GM18520 (cell line): ENCODE measurements at regions not wholly inside any gene's neighbourhood (a gene's known extent, or its start where the extent isn't known, plus 50 kb on each side); places are given as distances from the start of the nearest gene placed in this dataset.
"Not testable (repeated sequence)": the region's sequence is repeated elsewhere in the genome, so short reads cannot be mapped to it uniquely, and the experiment has no call there.

Source experiments
- ATAC-seq: cut with Tn5 transposase; IDR thresholded peaks from one replicate; pipeline ENCODE4 v1.9.1; 2021; ENCODE audit not compliant: unreplicated experiment

DNA sequence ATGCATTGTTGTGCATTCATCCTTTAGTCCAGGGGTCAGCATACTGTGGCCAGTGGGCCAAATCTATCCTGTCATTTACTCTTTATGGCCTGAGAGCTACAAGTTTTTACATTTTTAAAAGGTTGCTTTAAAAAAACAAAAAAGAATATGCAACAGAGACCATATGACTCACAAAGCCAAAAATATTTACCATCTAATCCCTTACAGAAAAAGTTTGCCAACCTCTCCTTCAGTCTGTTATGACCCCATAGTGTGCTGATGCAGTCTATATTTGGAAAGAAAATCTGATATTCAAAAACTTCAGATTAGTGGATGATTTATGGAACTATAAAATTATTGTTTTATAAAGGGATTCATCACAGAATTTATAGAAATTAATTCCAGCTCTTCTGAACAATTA is 237.5 kb upstream of the IL12A start:
- ATAC-seq: no peak

DNA sequence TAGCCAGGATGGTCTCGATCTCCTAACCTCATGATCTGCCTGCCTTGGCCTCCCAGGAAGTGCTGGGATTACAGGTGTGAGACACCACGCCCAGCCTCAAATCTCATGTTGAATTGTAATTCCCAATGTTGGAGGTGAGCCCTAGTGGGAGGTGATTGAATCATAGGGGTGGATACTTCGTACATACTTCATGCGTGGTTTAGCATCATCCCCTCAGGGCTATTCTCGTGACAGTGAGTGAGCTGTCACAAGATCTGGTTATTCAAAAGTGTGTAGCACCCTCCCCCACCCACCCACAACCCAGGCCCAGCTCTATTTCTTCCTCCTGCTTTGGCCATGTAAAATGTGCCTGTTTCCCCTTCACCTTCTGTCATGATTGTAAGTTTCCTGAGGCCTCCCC is 236.9 kb upstream of the IL12A start:
- ATAC-seq: no peak

DNA sequence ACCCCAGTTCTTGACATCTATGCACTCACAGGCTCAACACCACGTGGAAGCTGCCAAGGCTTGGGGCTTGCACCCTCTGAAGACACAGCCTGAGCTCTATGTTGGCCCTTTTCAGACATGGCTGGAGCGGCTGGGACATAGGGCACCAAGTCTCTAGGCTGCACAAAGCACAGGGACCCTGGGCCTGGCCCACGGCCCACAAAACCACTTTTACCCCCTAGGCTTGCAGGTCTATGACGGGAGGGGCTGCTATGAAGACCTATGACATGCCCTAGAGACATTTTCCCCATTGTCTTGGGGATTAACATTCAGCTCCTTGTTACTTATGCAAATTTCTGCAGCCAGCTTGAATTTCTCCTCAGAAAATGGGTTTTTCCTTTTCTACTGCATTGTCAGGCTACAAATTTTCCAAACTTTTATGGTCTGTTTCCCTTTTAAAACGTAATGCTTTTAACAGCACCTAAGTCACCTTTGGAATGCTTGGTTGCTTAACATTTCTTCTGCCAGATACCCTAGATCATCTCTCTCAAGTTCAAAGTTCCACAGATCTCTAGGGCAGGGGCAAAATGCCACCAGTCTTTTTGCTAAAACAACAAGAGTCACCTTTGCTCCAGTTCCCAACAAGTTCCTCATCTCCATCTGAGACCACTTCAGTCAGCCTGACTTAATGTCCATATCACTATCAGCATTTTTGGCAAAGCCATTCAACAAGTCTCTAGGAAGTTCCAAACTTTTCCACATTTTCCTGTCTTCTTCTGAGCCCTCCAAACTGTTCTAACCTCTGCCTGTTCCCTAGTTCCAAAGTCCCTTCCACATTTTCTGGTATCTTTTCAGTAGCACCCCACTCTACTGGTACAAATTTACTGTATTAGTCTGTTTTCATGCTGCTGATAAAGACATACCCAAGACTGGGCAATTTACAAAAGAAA is 232.1 kb upstream of the IL12A start:
- not testable (repeated sequence) for ATAC-seq

DNA sequence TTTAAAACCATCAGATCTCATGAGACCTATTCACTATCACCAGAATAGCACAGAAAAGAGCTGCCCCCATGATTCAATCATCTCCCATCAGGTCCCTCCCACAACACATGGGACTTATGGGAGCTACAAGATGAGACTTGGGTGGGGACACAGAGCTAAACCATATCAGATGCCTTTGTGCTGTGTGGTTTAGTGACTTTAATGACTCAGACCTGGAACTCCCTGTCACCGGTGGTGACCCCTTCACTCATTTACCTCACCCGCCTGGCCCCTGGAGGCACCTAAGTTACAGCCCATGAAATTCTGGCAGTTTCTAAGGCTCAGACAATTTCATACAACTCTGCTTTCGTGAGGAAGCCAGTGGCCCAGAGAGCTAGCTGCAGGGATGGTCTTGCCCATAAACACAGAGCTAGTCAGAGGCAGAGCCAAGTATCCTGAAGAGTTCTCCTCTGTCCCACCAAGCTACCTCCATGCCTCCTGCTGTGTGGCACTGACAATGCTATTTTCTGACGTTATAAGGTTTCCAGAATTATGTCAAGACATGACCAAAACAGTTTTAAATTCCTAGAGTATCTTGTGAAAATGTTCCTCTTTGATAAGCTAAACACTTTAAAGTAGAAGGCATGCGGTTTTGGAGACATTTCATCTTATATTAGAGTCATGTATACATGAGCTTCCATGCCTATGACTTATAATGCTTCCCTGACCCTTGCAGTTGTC is 231.1 kb upstream of the IL12A start:
- ATAC-seq: no peak

- no peak for ATAC-seq
Observed at GRCh38 chr3:159760046-159760445, 228.6 kb upstream of the IL12A start.

DNA sequence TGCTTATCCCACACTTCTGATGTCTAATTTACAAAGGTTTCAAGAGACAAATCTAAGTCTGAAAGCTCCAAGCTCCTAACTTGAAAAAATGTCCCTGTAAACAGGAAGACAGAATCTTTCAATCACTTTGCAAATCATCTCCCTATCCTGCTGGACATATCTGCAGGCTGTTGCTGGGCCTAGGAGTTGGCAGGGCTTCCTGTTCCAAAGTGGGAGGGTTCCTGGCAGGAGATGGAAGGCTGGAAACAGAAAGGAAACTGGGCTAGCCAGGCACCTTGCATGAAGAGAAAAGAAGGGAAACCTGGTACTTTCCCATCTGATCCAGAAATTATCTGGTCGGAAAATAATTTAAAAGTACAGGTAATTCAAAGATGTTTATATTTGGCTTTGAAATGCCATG is 227.3 kb upstream of the IL12A start:
- ATAC-seq: no peak

DNA sequence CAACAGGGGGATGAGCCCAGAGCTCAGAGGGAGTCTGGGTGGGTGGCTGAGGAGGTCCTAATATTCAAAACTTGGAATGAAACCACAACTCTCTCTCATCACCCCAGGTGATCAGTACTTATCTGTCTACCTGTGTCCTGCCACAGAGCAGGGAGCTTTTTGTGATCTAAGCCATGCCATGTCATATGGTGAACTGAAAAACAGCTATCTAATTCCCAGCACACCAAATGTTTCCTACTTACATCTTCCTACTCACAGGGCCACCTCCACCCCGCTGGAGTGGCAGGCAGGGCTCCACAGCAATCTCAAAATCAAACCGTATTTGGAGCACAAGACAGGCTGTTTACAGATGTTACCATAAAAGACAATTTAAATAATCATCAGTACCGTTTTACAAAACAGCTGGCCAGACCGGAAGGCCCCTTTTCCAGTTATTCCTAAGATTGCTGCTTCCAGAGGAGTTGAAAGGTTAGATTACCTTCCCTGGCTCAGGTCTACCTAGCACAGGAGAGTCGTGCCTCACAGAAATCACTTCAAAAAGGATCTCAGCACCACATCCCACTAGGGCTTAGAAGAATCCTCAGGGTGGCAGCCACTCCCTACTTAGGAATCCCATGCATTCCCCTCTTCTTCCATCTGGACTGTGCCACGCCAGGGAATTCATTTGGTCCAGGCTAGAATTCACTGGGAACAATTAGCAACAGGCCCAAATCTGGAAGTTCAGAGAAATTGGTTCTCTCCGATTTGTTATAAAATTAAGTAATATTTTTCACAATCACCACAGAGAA is 226.6 kb upstream of the IL12A start:
- ATAC-seq: no peak

DNA sequence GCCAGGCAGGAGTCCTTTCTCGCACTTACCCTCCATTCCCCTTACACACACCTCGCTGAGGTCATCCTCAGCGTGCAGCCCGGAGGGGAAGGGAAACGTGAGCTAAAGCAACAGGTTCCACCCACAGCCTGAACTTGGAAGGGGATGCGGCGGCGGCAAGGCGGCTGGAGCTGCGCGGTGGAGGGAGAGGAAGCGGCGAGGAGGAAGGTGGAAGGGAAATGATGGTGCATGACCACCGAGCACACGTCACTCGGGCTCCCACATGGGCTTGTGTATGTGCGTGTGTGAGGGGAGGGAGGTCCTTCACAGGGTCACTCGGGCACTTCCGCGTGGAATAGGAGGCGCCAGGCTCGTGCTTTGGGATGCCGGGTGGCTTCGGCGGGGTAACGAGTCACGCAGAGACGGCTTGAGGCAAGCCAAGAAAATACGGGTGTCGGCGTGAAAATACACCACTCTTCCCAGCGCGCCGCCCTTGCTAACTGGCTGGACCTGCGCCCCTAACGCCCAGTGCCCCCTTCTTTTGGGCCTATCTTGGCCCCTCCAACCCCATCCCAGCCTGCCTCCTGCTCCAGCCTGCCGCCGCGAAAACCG is 225.5 kb upstream of the IL12A start:
- ATAC-seq: no peak

DNA sequence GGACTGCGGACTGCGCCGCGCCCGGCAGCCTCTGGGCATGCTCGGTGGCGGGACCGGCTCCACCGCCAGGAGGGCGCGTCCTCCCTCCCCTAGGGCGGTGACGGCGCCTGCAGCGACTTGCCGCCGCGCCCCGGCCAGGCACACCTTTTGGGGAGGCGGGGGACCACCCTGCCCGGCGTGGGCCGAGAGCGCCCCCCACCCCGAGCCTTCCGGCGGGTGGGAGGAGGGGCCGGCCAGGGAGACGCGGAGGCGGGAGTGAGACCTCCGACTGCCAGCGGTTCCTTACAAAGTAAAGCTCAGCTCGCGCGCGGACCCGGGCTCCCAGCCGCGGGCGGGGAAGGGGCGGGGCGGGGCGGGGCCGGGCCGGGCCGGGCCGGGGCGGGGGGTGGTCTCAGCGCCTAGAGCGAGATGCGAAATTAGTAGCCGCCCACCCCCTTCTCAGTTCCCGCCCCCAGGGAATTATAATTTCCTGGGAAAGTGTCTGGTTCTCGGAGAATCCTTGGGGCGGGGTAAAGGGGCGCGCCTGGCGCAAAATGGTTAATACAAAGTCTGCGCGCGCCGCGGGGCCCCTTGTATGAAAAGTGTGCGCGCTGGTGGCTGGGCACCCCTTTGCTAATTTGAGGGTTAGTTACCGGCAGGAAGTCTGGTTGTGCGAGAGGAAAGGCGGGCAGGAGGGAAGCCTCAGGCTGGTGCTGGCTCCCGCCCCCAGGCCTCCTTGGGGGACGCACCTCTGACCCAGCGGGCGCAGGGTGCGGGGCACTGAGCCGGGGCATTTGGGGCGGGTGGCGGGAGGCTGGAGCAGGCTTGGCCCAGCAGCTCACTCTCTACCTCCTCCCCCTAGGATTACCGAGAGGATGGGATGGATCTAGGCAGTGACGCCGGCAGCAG is 224.8 kb upstream of the IL12A start:
- no peak for ATAC-seq

- ATAC-seq: no peak
Observed at GRCh38 chr3:159764490-159765029, 224.1 kb upstream of the IL12A start.

GRCh38 chr3:159765030-159765859 is 223.4 kb upstream of the IL12A start:
- no peak for ATAC-seq

- ATAC-seq: no peak
Observed at GRCh38 chr3:159765860-159766294, 222.8 kb upstream of the IL12A start.

DNA sequence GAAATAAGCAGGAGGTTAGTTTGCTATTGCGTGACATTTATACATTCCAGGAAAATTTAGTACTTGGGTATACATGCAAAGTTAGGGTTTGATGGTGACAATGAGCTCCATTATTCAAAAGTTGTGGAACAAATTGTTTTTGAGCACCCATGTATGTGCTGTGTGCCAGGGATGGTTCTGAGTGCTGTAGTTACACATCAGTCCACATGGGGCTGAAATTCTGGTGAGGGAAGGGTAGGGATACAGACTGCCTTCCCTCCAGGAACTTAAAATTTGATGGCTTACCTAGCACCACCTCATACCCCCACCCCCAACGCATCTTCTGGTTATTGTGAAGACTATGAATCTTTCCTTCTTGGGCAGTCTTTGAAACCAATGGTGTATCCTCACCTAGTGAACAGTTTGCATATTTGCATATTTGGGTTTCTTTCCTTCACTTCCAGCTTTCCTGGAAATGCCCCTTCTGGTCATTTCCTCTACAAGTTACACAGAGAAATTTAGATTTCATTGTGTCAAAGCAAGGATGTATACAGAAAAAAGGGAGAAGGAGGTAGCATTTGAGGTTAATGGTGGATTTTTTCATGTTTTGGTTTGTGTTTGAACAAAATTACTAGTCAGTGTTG is 222.0 kb upstream of the IL12A start:
- no peak for ATAC-seq

GRCh38 chr3:159770998-159771397 is 217.6 kb upstream of the IL12A start:
- ATAC-seq: no peak

DNA sequence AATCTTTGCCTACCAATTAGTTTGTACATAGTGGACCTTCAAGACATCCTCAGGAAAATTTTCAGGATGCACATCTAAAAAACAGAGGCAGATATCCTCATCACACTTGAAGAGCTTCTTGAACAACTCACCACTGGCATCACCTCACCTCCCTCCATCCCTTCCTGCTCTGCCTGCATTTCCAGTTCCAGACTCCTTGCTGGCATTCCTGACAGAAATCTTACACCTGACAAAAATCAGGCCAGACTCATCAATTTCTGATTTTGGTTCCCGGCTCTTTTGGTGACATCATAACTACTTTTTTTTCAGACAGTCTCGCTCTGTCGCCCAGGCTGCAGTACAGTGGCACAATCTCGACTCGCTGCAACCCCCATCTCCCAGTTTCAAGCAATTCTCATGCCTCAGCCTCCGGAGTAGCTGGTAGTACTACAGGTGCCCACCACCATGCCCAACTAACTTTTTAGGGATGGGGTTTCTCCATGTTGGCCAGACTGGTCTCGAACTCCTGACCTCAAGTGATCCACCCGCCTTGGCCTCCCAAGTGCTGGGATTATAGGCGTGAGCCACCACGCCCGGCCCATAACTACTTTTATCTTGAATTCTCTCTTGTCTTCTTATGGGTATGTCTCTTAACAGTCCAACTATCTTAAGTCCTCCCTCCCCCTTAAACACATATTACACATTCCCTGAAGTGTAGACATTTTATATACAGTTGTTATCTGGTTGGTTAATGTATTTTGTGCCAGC is 216.6 kb upstream of the IL12A start:
- no peak for ATAC-seq

DNA sequence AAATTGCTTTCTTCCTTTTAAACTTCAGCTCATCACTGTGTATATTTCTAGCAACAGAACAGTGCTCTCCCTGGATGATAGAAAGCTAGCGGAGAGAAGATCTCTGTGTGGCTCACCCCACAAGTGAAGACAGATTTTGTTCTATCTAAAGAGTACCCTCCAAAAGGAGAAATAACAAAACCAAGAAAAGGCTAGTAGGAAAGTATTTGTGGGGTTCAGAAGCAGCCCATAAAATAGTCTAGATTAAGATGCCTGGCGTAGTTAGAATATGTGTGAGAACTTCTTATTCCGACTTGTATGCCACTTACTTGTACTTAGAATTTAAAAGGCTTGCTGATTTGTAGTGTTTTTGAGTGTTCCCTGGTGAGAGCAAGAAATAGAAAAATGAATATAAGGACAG is 214.9 kb upstream of the IL12A start:
- no peak for ATAC-seq

DNA sequence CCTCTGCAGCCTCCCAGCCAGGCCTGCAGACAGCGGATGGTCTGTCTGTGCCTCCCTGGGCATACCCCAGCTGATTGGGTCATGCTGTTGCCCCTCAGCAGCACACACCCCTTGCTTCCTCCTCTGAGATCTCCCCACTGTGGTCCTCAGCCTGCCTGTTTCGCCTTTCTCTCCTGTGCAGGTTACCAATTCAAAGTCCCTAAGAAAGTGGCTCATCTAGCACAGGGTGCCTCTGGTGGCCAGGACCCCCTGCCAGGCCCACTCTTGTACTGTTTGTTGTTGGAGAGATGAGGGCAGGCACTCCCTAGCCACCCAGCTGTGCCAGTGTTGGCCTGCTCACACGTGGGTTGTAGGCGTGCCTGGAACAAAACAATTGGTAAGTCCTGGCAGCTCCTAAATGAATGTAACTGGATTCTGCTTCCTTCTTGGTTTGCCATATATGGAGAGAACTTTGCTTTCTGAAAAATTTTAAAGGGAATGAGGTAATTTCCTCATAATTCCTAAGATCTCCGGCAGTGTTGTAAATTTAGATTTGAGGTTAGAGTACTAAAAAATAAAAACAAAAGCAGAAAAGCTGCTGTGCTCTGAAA is 213.2 kb upstream of the IL12A start:
- ATAC-seq: no peak
